SK-N-SH treated with all-trans-retinoic acid at 6 μM for 48 hours (cell line): ENCODE measurements at regions not wholly inside any gene's neighbourhood (a gene's known extent, or its start where the extent isn't known, plus 50 kb on each side); places are given as distances from the start of the nearest gene placed in this dataset.

Experiments used
- ARNTL ChIP-seq: fragments of 450-650 bp; formaldehyde crosslinking; IDR thresholded peaks from 2 replicates; pipeline ENCODE4 v1.5.0; 2020; ENCODE audit warnings: low read depth, mild to moderate bottlenecking, moderate library complexity, borderline replicate concordance
- PPARA ChIP-seq: fragments of 250-450 bp; sonication (Bioruptor Pico); IDR thresholded peaks from 2 replicates; pipeline ENCODE4 v1.5.0; 2020; ENCODE audit warnings: mild to moderate bottlenecking, borderline replicate concordance
- RARB ChIP-seq: fragments of 250-450 bp; sonication (Bioruptor Pico); IDR thresholded peaks from 2 replicates; pipeline ENCODE4 v1.8.0; 2021; ENCODE audit warnings: mild to moderate bottlenecking, moderate library complexity
- ZFP3 ChIP-seq: fragments of 250-450 bp; sonication (Bioruptor Pico); IDR thresholded peaks from 2 replicates; pipeline ENCODE4 v1.5.0; 2020; ENCODE audit warnings: mild to moderate bottlenecking, moderate library complexity
- ZFP30 ChIP-seq: fragments of 450-650 bp; formaldehyde crosslinking; IDR thresholded peaks from 2 replicates; pipeline ENCODE4 v1.5.0; 2022; ENCODE audit warnings: mild to moderate bottlenecking, moderate library complexity
- TF ChIP-seq, protein P1 (sequence below): fragments of 250-450 bp; sonication (Bioruptor Pico); IDR thresholded peaks from 2 replicates; pipeline ENCODE4 v1.5.1; 2021; ENCODE audit warnings: mild to moderate bottlenecking, moderate library complexity
- TF ChIP-seq, protein P2 (sequence below): fragments of 250-450 bp; sonication (Bioruptor Pico); IDR thresholded peaks from 2 replicates; pipeline ENCODE4 v1.5.1; 2020; ENCODE audit warnings: low read depth, mild to moderate bottlenecking, moderate library complexity
- TF ChIP-seq, protein P3 (sequence below): fragments of 250-450 bp; sonication (Bioruptor Pico); IDR thresholded peaks from 2 replicates; pipeline ENCODE4 v1.8.0; 2020; ENCODE audit warnings: mild to moderate bottlenecking, moderate library complexity, borderline replicate concordance

DNA sequence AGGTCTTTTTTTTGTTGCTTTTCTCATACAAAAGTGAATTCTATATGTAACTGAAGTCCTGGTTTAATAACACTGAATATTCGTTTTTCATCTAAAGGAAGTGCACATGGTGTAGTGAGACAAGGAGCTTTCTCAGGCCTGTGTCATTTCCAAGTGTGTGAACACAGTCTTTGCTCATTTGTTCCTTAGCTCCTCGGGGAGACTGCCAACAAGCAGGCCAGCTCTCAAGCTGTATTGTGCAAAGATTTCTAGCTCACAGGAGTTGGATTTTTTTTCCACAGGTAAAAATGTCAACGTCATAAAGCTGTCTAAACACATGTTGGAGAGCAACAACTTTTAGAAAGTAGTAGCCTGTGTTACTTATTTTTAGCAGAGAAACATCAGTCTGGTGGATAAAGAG lies 87.8 kb upstream of the S1PR1 start:
- TF ChIP-seq, protein P1, sequence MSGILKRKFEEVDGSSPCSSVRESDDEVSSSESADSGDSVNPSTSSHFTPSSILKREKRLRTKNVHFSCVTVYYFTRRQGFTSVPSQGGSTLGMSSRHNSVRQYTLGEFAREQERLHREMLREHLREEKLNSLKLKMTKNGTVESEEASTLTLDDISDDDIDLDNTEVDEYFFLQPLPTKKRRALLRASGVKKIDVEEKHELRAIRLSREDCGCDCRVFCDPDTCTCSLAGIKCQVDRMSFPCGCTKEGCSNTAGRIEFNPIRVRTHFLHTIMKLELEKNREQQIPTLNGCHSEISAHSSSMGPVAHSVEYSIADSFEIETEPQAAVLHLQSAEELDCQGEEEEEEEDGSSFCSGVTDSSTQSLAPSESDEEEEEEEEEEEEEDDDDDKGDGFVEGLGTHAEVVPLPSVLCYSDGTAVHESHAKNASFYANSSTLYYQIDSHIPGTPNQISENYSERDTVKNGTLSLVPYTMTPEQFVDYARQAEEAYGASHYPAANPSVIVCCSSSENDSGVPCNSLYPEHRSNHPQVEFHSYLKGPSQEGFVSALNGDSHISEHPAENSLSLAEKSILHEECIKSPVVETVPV (CRISPR knock-in tag): no peak
- no peak for TF ChIP-seq ZFP30 (CRISPR knock-in tag)
- TF ChIP-seq ZFP3 (CRISPR knock-in tag): no peak
- TF ChIP-seq PPARA: no peak
- TF ChIP-seq, protein P2, sequence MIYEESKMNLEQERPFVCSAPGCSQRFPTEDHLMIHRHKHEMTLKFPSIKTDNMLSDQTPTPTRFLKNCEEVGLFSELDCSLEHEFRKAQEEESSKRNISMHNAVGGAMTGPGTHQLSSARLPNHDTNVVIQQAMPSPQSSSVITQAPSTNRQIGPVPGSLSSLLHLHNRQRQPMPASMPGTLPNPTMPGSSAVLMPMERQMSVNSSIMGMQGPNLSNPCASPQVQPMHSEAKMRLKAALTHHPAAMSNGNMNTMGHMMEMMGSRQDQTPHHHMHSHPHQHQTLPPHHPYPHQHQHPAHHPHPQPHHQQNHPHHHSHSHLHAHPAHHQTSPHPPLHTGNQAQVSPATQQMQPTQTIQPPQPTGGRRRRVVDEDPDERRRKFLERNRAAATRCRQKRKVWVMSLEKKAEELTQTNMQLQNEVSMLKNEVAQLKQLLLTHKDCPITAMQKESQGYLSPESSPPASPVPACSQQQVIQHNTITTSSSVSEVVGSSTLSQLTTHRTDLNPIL (CRISPR knock-in tag): no peak
- no peak for TF ChIP-seq ARNTL (CRISPR knock-in tag)
- TF ChIP-seq, protein P3, sequence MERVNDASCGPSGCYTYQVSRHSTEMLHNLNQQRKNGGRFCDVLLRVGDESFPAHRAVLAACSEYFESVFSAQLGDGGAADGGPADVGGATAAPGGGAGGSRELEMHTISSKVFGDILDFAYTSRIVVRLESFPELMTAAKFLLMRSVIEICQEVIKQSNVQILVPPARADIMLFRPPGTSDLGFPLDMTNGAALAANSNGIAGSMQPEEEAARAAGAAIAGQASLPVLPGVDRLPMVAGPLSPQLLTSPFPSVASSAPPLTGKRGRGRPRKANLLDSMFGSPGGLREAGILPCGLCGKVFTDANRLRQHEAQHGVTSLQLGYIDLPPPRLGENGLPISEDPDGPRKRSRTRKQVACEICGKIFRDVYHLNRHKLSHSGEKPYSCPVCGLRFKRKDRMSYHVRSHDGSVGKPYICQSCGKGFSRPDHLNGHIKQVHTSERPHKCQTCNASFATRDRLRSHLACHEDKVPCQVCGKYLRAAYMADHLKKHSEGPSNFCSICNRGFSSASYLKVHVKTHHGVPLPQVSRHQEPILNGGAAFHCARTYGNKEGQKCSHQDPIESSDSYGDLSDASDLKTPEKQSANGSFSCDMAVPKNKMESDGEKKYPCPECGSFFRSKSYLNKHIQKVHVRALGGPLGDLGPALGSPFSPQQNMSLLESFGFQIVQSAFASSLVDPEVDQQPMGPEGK (CRISPR knock-in tag): no peak
- TF ChIP-seq RARB (CRISPR knock-in tag): no peak
